Islet of Langerhans (tissue), 1 donor: ENCODE measurements at regions not wholly inside any gene's neighbourhood (a gene's known extent, or its start where the extent isn't known, plus 50 kb on each side); places are given as distances from the start of the nearest gene placed in this dataset.

Source experiments
- FAIRE-seq: peaks from one replicate; lab custom pipeline; 2011; peaks lifted over from hg19 to GRCh38; lab: Jason Lieb, UNC

DNA sequence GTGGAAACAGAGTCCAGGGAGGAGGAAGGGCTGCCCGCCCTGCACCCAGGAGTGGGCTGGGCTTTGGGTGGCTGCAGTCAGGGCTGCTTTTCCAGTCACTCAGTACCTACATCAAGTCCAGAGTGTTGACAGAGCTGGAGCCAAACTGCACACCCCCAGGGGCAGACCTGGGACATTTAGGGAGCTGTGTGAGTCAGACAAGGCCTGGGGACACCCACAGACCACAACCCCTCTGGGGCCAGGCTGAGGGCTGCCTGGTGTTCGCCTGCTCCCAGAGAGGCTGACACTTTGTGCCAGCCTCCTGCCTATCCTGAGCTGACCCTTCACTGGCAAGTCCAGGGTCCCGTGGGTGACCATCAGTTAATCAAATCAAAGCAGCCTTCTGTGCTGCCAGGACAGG lies 240.0 kb downstream of the BCOR start:
- FAIRE-seq = no peak

DNA sequence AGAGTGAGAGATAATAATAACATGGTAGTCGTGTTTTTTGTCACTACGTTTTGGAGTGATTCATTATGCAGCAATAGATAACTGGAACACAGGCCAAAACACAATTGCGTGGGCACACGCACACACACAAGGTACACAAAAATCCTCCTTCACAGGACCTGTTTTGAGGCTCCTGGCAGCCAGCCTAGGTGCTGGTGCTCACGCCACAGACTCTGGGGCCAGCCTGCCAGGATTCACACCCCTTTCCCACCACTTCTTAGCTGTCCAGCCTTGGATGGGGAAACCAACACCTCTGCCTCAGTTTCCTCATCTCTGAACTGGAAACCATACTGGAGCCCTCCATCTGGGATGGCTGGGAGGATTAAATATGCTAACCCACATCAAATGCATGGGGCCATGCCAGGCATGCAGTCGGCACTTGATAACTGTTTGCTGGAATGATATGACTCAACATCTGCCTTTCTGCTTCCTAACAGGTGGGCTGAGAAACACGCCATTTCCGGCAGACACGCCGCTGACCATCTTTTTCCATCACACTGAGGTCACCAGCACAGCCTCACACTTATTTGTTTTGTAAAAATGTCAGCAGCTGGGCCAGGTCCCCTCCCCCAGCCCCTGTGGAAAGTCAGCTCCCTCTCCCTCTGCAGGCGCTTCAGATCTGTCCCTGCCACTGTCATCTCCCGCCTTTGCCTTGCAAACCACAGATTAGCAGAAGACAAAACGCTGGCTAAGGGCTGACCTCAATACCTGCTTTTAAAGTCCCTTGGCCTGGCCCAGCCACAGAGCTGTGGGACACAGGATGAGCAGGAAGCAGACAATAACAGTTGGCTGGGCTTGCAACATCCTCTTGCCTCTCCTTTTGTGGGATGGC lies 237.5 kb downstream of the BCOR start:
- peak; percentile 66 for FAIRE-seq

DNA sequence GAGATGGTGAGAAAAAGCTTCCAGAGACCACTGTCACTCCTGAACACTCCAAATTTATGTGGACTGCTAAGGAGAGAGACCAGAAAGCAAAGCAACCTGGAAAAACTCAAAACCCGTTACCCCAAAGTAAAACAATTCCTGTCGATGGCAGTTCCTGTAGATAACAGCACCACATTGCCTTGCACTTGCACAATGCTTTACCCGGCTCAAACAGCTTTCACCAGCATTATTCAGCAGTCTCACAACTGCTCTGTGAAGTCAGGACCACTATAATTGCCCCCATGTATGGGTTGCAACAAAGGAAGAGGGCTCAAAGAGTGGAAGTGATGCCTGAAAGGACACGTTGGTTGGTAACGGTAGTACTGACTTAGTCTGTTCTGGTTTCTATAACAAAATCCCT lies 234.8 kb downstream of the BCOR start:
- no peak for FAIRE-seq

- FAIRE-seq = peak; percentile 13
Measured at GRCh38 chrX:39866229-39866628, 231.5 kb downstream of the BCOR start.

GRCh38 chrX:39869846-39870601 lies 227.7 kb downstream of the BCOR start:
- peak; percentile 33 for FAIRE-seq

DNA sequence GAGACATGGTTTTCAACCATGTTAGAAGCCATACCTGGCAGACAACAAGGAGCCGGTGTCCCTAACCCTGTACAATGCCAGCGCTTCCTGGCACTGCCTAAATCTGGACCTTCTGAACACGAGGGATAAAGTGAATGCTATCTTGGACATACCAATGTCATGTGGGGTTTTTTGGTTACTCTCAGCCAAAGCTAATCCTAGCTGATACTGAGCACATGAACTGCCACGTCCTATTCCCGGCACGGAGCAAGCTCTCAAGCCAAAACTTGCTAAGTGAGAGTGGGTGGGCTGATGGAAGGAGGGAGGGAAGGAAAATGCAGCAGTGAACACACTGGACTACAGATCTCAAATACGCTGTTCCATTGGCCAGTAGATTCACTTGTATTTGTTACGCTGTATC lies 226.1 kb downstream of the BCOR start:
- FAIRE-seq = no peak

GRCh38 chrX:39873117-39873516 lies 224.6 kb downstream of the BCOR start:
- FAIRE-seq = no peak

- no peak for FAIRE-seq
Measured at GRCh38 chrX:39874202-39874816, 223.4 kb downstream of the BCOR start.

GRCh38 chrX:39875834-39876628 lies 221.7 kb downstream of the BCOR start:
- FAIRE-seq = peak; percentile 69

DNA sequence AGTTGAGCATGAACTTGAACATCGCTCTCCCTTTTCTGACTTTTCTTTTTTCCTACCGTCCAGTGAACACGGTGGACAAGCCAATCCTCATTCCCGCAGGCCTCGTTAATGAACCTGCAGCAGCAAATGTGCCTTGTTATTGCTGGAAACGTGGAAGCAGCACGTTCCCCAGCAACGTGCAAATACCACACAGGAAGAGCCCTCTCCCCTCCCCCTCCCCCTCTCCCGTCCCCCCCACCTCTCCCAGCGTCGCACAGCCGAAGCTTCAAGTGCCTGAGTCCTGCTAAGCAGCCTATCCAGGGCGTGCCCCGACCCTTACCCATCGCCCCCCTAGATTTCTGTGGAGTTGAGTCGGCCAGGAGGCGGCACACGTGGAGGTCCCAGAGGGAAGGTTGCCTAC lies 219.9 kb downstream of the BCOR start:
- FAIRE-seq = peak; percentile 62

DNA sequence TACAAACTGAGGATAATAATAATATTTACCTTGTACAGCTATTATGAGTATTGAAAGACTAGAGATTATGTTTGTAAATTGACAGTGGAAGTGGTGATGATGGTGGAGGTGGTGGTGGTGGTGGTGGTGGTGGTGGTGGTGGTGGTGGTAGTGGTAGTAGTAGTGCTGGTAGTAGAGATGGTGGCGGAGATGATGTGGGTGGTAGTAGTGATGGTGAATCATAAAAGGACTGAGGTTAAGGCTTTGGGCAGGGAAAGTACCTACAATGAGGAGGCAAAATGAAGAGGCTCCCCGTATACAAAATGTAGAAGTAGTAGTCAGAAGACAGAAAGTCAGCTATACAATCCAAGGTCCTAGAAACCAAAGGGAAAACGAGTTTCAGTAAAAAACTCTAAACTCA lies 214.1 kb downstream of the BCOR start:
- FAIRE-seq = no peak

DNA sequence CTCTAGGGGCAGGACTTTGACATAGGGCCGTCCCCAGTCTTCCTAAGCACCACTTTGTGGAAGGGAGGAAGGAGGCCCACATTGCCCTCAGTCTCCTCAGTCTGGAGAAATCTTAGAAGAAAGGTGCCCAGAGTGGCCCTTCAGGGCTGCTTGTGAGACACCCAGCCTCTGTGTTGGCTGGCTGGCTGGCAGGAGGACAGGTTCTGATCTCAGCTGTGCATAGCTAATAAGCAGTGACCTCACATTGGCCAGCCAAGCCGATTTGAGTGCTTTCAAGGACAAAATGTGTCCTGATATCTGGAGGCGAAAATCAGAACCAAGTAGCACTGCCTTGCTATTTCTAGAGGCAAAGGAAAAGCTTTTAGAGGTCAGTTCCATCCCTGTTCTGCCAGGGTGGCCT lies 211.5 kb downstream of the BCOR start:
- no peak for FAIRE-seq

DNA sequence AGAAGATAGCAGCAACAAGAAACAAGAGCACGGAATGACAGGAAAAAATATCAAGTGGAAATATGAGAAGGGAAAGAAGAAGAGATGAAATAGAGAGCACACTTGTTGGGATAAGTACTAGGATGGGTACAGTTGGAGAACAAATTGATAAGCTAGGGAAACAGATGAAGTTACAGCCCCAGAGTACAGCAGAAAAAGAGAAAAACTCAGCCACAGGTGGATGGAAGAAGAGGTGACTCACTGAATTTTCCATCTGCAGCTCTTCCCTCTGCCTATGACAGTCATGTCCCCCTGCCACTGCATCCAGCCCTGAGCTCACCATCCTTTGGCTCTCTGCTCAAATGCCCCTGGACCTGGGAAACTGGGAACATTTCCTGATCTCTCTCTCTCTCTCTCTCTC lies 209.0 kb downstream of the BCOR start:
- no peak for FAIRE-seq

DNA sequence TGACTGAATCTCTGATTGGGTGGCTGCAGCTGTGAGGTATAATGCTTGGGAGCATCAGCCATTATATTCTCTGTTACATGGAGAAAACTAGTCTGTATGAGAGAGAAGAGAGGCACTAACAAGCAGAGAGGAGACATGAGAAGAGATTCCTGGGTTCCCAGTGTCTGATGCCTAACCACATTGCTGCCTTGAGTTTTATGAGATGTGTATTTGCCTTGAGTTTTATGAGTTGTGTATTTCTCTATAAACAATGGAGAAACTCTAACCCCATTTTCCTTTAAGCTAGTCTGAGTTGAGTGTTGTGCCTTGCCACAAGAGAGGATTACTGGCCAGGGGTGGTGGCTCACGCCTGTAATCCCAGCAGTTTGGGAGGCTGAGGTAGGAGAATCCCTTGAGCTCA lies 208.1 kb downstream of the BCOR start:
- FAIRE-seq = no peak

DNA sequence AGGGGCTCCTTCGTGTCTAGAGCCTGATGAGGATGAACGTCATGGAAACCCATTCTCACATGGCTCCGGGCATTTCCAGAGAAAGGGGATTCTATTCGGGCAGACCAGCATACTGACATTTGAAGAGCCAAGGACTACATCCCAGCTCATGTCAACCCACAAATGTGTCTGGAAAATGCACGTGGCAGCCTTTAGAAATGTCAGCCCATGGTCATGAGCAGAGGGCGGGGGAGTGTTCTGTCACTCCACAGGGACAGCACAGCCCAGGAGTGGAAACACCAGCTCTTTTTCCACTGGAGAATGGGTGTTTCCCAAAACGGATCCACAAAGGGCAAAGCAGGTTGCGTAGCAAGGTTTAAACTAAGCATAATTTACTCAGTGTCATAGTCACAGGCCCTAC lies 207.0 kb downstream of the BCOR start:
- FAIRE-seq = no peak

DNA sequence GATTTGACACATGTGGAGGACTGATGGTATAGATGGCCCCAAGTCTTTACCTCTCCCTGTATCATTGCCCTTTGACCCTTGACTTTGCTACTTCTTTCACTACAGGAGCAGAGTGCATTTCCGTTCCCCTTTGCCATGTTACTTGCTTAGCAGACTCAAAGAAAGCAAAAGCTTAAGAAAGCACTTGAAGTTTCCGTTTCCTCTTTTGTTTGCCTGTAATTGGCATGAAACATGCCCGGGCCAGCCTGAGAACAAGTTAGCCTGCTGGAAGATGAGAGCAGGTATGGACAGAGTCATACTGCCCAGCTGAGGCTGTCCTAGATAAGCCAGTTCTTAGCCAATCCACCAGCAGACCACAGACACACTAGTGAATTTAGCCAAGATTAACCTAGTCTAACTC lies 206.0 kb downstream of the BCOR start:
- FAIRE-seq = no peak

DNA sequence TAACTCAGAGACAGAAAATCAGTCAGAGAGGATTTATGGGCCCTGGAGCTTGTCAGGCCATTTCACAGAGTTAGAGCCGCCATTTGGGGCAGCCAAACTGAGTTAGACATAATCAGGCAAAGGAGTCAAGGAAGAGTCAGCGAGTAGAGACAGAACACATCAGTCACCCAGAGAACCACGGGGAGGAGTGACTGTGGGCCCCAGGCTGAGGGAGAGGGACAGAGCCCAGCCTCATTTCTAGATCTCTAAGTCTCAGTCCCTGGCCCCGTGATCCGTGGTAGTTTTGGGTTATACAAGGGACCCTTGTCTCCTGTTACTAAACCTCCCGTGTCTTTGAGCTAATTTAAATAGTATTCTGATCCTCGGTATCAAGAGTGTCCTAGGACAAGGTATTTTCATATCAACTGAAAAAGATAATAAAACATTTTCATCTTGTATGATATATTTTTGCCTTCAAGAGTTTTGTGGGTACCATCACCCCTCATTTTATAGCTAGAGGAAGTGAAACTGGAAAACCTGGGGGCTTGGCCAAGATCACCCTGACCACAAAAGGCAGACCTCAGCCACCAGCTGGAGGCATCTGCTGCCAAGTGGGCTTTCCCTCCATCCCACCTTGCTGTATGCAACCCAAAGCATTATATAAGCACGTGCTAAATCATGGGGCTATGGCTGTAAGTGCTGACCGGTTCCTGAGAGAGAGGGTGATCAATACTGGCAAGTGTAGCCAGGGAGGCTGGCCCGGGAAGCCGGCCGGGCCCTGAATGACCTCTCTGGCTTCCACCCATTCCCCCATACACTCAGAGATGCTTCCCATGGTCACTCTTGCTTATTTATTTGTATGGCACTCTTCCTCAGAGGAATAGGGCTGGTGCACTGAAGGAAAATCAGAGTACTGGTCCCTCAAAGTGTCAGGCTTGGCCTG lies 204.1 kb downstream of the BCOR start:
- no peak for FAIRE-seq

GRCh38 chrX:39894683-39895082 lies 203.1 kb downstream of the BCOR start:
- no peak for FAIRE-seq

DNA sequence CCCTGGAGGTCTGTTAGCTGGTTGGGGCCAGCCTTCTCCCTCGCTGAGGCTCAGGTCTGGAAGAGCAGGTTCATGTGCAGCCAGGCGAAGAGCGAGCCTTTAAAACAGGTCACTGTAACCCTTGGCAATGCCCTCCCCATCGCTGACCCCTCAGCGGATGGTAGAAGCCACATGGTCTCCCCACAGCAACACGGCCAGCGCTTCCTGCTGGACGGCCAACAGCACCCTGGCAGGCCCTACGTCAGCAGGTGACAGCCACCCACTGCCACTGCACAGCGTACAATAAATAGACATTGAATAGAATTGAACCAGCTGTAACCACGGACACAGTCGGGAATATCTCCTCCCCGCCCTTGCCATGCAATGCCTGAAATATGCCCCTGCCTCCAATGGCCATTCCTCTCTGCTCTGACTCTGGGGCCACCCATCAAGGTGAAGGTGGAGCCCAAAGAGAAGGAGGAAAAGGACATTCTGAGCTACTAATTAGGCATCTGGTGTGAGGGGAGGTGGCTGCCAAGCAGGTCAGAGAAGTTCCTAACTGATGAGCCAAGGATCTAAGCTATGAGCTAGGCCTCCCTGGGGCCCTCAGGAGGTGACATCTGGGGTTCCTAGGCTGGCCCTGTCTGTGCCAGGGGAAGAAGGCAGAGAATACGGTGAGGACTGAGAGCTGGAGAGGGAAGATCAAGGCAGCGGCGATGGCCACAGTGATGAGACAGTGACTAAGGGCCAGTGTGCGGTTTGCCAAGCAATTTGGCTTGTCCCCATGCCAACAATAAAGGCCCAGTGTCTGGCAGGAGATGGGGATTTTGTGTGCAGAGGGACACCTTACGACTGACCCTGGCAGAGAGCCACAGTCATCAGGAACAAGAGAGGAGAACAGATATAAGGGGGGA lies 202.3 kb downstream of the BCOR start:
- FAIRE-seq = no peak
